ELR (cell line): ENCODE measurements at regions not wholly inside any gene's neighbourhood (a gene's known extent, or its start where the extent isn't known, plus 50 kb on each side); places are given as distances from the start of the nearest gene placed in this dataset.

Experiments used
- DNase-seq: peaks from one replicate; pipeline ENCODE4 v3.0.0-alpha.2; 2015; ENCODE audit warnings: low read depth

DNA sequence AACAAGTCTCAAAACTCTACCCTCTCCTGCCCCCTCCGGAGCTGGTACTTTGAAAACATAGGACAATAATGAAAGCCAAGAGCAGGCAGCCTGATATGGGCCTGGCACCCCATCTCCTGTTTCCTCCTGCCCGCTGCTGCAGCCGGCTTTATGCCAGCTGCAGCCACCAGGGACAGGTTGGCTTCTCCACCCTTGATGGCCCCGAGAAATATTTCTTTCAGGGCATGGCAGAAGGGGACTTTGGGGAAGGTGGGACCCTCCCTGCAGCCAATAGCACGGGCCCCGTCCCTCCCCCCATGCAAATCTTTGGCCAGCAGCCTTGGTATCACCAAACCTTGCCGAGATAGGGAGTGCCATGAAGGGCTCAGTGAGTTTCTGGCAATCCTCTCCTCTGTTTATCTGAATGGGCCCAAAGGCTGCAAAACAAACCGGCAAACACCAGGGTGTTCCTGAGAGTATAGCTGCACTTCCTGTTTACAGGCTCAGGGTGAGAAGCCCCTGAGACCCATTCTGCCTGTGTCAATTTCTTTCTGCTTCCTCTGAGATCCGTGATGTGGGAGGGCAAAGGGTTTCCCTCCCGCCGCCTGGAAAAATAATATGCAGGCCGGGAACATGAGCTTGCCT, 73.4 kb upstream of the BOD1 start:
- no peak for DNase-seq

- DNase-seq = no peak
Measured at GRCh38 chr5:173691931-173692330, 75.5 kb upstream of the BOD1 start.

- DNase-seq = no peak
Measured at GRCh38 chr5:173693670-173694069, 77.2 kb upstream of the BOD1 start.

- DNase-seq = no peak
Measured at GRCh38 chr5:173696216-173696615, 79.8 kb upstream of the BOD1 start.

GRCh38 chr5:173697931-173698579, 81.6 kb upstream of the BOD1 start:
- DNase-seq = no peak

- no peak for DNase-seq
Measured at GRCh38 chr5:173699966-173700365, 83.5 kb upstream of the BOD1 start.

DNA sequence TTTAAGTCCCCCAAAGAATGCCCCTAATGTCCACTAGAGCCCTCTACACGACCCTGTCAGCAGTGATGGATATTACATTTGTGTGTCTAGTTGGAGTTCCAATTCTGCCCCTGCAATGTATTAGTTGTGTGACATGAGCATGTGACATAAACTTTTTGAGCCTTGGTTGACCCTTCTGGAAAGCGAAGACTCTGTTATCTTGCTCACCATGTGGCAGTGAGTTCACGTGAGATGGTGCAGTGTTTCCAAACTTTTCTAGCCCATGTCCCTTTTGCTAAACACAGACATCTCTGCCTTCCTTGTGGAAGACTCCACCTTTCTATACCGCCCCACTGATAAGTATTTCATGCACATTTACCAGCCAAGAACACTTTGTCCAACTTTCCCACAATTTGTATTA, 87.0 kb upstream of the BOD1 start:
- no peak for DNase-seq

GRCh38 chr5:173704615-173705511, 88.4 kb upstream of the BOD1 start:
- DNase-seq = no peak

GRCh38 chr5:173705512-173706044, 89.1 kb upstream of the BOD1 start:
- DNase-seq = no peak

DNA sequence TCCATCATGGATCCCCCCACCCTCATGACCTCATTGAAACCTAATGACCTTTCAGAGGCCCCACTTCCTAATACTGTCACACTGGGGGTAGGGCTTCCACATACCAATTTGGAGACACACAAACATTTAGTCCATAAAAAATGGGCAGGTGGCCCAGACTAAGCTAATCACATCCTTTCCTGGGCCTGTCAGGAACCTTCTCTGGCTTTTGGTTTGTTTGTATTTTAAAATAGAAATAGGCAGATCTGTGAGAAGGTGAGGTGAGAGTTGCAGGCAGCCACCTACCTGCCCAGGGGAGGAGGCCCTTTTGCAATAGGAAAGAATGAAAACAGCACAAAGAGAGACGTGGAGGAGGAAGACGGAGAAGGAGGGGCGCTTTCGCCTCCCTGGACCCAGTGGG, 90.2 kb upstream of the BOD1 start:
- DNase-seq = no peak

GRCh38 chr5:173707392-173707791, 90.9 kb upstream of the BOD1 start:
- DNase-seq = peak; percentile 54

- DNase-seq = no peak
Measured at GRCh38 chr5:173709145-173709544, 92.7 kb upstream of the BOD1 start.

DNA sequence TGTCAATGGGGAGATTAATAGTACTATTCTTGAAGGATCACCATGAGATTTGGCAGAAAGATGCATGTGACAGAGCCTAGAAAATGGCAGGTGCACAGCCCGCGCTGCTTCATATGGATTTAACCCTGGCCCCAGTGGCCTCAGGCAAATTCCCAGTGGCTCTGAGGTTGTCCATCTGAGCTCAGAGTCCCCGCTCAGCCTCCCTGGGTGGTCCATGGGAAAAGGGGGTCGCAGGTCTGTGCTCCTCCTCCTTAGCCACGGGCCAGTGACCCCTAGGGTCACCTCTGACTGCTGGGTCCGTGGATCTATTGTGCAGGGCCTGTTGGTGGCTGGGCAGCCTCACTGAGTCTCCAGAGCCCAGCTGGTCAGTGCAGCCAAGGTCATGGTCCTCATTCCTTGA, 93.3 kb upstream of the BOD1 start:
- DNase-seq = no peak

GRCh38 chr5:173710528-173710927, 94.1 kb upstream of the BOD1 start:
- no peak for DNase-seq

DNA sequence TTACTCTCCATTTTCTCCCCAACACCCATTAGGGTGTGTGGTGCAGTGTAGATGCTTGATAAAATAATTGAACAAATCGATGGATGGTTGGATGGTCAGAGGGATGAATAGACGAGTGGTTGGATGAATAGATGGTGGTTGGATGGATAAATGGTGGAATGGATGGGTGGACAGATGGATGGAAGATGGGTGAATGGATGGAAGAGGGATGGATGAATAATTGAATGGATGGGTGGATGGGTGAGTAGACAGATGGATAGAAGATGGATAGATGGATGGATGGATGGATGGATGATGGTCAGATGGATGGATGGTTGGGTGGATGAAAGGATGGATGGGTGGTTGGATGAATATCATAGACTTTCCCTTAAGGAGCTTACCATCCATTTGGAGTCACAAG, 95.0 kb upstream of the BOD1 start:
- no peak for DNase-seq

GRCh38 chr5:173712609-173713175, 96.2 kb upstream of the BOD1 start:
- no peak for DNase-seq

DNA sequence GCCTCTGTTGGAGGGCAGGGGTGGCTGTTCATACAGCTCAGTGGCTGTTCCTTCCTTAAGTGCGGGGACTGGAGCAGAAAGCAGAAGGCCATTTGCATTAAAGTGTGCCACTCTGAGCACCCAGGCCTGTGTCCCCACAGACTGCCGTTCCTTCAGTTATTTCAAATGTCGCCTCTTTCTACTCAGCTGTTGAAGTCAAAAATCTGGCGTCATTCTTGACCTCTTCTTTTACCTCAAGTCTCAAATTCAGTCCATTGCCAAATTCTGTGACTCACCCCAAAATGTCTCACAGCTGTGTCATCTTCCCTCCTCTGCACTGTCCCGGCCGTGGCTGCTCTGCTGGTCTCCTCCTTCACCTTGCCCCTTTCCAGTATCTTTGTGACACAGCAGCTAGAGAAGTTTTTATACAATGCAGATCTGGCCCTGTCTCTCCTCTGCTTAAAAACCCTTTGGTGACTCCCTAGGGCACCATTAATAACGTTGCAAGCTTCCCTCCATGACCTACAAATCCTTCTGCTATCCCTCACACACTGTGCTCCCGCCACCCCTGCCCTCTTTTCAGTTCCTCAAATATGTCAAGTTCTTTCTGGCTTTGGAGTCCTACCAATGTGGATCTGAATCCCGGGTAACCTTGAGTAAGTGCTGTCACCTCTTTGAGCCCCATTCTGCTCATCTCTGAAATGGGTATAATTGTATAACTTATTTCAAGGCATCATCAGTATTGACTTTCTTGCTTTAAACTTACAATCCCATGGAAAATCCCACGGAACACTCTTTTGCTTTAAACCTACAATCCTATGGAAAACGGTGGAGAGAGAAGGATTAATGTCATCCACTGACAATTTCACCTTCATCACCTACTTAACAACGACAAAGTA, 98.3 kb upstream of the BOD1 start:
- peak; percentile 87 for DNase-seq

DNA sequence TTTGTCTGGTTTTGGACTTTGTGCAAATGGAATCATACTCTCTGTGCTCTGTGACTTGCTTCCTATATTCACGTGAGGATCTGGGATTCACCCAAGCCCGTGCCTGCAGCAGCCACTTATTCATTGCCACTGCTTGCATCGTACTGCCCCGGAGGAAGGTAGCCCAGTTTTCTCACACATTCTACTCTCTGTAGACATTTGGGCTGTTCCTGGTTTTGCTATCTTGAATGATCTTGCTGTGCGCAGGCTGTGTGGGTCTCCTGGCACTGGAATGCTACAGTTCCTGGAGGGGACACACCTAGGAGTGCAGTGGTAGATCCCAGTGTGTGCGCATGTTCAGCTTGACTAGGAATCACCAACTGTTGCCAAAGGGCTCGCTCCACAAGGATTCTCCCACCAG, 99.2 kb upstream of the BOD1 start:
- DNase-seq = no peak

- no peak for DNase-seq
Measured at GRCh38 chr5:173716058-173716682, 99.7 kb upstream of the BOD1 start.

GRCh38 chr5:173717959-173718358, 101.5 kb upstream of the BOD1 start:
- peak; percentile 19 for DNase-seq

GRCh38 chr5:173718469-173718868, 102.0 kb upstream of the BOD1 start:
- DNase-seq = no peak
